ENCODE measurements at regions not wholly inside any gene's neighbourhood (a gene's known extent, or its start where the extent isn't known, plus 50 kb on each side); places are given as distances from the start of the nearest gene placed in this dataset.

GRCh38 chr15:89405494-89405893 lies 70.9 kb upstream of the POLG start:
- H3K4me3 ChIP-seq (replicated peaks in 1 of 2; ENCODE audit: low read depth in 2 of 2, low read length in 2 of 2), result no peak overlapping the region
- TF ChIP-seq CTCF (IDR thresholded peaks at IDR 0.05; ENCODE audit: low read depth, low read length), result no peak
- no peak for DNase-seq (ENCODE audit: low read depth in 2 of 2)

- no peak for TF ChIP-seq CTCF (IDR thresholded peaks at IDR 0.05; ENCODE audit: low read depth, low read length)
- no peak for DNase-seq (ENCODE audit: low read depth in 2 of 2)
- no peak overlapping the region for H3K4me3 ChIP-seq (replicated peaks in 1 of 2; ENCODE audit: low read depth in 2 of 2, low read length in 2 of 2)
These were observed 69.4 kb upstream of the POLG start for GRCh38 chr15:89404023-89404422.

- TF ChIP-seq CTCF (IDR thresholded peaks at IDR 0.05; ENCODE audit: low read depth, low read length), result no peak
- DNase-seq (ENCODE audit: low read depth in 2 of 2), result no peak
- no peak overlapping the region for H3K4me3 ChIP-seq (replicated peaks in 1 of 2; ENCODE audit: low read depth in 2 of 2, low read length in 2 of 2)
These were observed 67.8 kb upstream of the POLG start for GRCh38 chr15:89402518-89402805.

- peak; percentile 27 to 67 for DNase-seq (ENCODE audit: low read depth in 2 of 2)
- no peak for TF ChIP-seq CTCF (IDR thresholded peaks at IDR 0.05; ENCODE audit: low read depth, low read length)
- H3K4me3 ChIP-seq (replicated peaks in 1 of 2; ENCODE audit: low read depth in 2 of 2, low read length in 2 of 2), result peak overlapping the region in 1 of 2 donors; percentile 14
These were observed 67.2 kb upstream of the POLG start for GRCh38 chr15:89401631-89402517.

- TF ChIP-seq CTCF (IDR thresholded peaks at IDR 0.05; ENCODE audit: low read depth, low read length), result no peak
- no peak for DNase-seq (ENCODE audit: low read depth in 2 of 2)
- no peak overlapping the region for H3K4me3 ChIP-seq (replicated peaks in 1 of 2; ENCODE audit: low read depth in 2 of 2, low read length in 2 of 2)
These were observed 66.3 kb upstream of the POLG start for GRCh38 chr15:89400782-89401545.

GRCh38 chr15:89400116-89400781 lies 65.6 kb upstream of the POLG start:
- no peak overlapping the region for H3K4me3 ChIP-seq (replicated peaks in 1 of 2; ENCODE audit: low read depth in 2 of 2, low read length in 2 of 2)
- DNase-seq (ENCODE audit: low read depth in 2 of 2), result no peak
- no peak for TF ChIP-seq CTCF (IDR thresholded peaks at IDR 0.05; ENCODE audit: low read depth, low read length)
